ENCODE measurements at regions not wholly inside any gene's neighbourhood (a gene's known extent, or its start where the extent isn't known, plus 50 kb on each side); places are given as distances from the start of the nearest gene placed in this dataset.
"Not testable (repeated sequence)": the region's sequence is repeated elsewhere in the genome, so short reads cannot be mapped to it uniquely, and the experiment has no call there.

GRCh38 chr14:95818581-95818980 lies 58.1 kb upstream of the TUNAR start:
- no peak for DNase-seq

- DNase-seq, result no peak
These were observed 59.4 kb upstream of the TUNAR start for GRCh38 chr14:95817271-95817670.

- DNase-seq, result no peak
These were observed 60.1 kb upstream of the TUNAR start for GRCh38 chr14:95816539-95816938.

GRCh38 chr14:95815226-95815690 lies 61.4 kb upstream of the TUNAR start:
- DNase-seq, result no peak

- DNase-seq, result no peak
These were observed 62.0 kb upstream of the TUNAR start for GRCh38 chr14:95814363-95815225.

- no peak for DNase-seq
These were observed 64.8 kb upstream of the TUNAR start for GRCh38 chr14:95811813-95812212.

- DNase-seq, result no peak
These were observed 68.3 kb upstream of the TUNAR start for GRCh38 chr14:95808371-95808770.

- DNase-seq, result no peak
These were observed 79.8 kb upstream of the TUNAR start for GRCh38 chr14:95796788-95797187.

- no peak for DNase-seq
These were observed 74.0 kb upstream of the TCL1A start for GRCh38 chr14:95787941-95788340.

- no peak for DNase-seq
These were observed 72.6 kb upstream of the TCL1A start for GRCh38 chr14:95786566-95786965.

GRCh38 chr14:95784137-95784536 lies 70.2 kb upstream of the TCL1A start:
- no peak for DNase-seq

GRCh38 chr14:95776798-95777534 lies 63.0 kb upstream of the TCL1A start:
- no peak for DNase-seq

GRCh38 chr14:95774265-95775160 lies 60.6 kb upstream of the TCL1A start:
- peak; percentile 21 for DNase-seq

GRCh38 chr14:95770777-95771176 lies 56.9 kb upstream of the TCL1A start:
- no peak for DNase-seq

- no peak for DNase-seq
These were observed 56.1 kb upstream of the TCL1A start for GRCh38 chr14:95769976-95770375.

GRCh38 chr14:95769431-95769830 lies 55.5 kb upstream of the TCL1A start:
- not testable (repeated sequence) for DNase-seq

GRCh38 chr14:95765051-95765450 lies 51.1 kb upstream of the TCL1A start:
- DNase-seq, result no peak

GRCh38 chr14:95763875-95764274 lies 50.0 kb upstream of the TCL1A start:
- DNase-seq, result no peak
